ENCODE measurements at regions not wholly inside any gene's neighbourhood (a gene's known extent, or its start where the extent isn't known, plus 50 kb on each side); places are given as distances from the start of the nearest gene placed in this dataset.

- no peak for DNase-seq (ENCODE audit: low spot score)
Measured at GRCh38 chr11:33525789-33526188, 174.8 kb downstream of the C11orf91 start.

GRCh38 chr11:33521384-33521783 is 179.2 kb downstream of the C11orf91 start:
- Histone ChIP-seq H3K4me3 (no peak overlapping the region), H3K27me3 (replicated peaks; ENCODE audit: insufficient read depth) (no peaks in the 10 kb centered on the region), H3K4me1 (ENCODE audit: control insufficient read depth in 1 of 2, low read depth in 2 of 2) (no peaks in the 10 kb centered on the region), H3K9me3 (peaks cover 1% of the 10 kb centered on the region), H3K27ac (no peak overlapping the region), H3K36me3 (no peaks in the 10 kb centered on the region)
- no peak for ATAC-seq (ENCODE audit: insufficient number of reproducible peaks, low FRiP score, low read depth)
- no peak for DNase-seq (ENCODE audit: low spot score)
- no peak for TF ChIP-seq CTCF (IDR thresholded peaks at IDR 0.05)

More at GRCh38 chr11:33525789-33526188, 174.8 kb downstream of the C11orf91 start:
- H3K27ac ChIP-seq = no peak overlapping the region
- H3K9me3 ChIP-seq = peaks cover 7% of the 10 kb centered on the region
- ATAC-seq (ENCODE audit: insufficient number of reproducible peaks, low FRiP score, low read depth) = no peak
- H3K36me3 ChIP-seq = no peaks in the 10 kb centered on the region
- no peak for TF ChIP-seq CTCF (IDR thresholded peaks at IDR 0.05)
- no peaks in the 10 kb centered on the region for H3K4me1 ChIP-seq (ENCODE audit: control insufficient read depth in 1 of 2, low read depth in 2 of 2)
- no peak overlapping the region for H3K4me3 ChIP-seq
- H3K27me3 ChIP-seq (replicated peaks; ENCODE audit: insufficient read depth) = no peaks in the 10 kb centered on the region

- no peak for TF ChIP-seq CTCF (IDR thresholded peaks at IDR 0.05)
- no peak for ATAC-seq (ENCODE audit: insufficient number of reproducible peaks, low FRiP score, low read depth)
- Histone ChIP-seq H3K4me1 (ENCODE audit: control insufficient read depth in 1 of 2, low read depth in 2 of 2) (no peaks in the 10 kb centered on the region), H3K9me3 (no peaks in the 10 kb centered on the region), H3K27ac (no peak overlapping the region), H3K27me3 (replicated peaks; ENCODE audit: insufficient read depth) (no peaks in the 10 kb centered on the region), H3K4me3 (no peak overlapping the region), H3K36me3 (no peaks in the 10 kb centered on the region)
- no peak for DNase-seq (ENCODE audit: low spot score)
Measured at GRCh38 chr11:33520112-33520511, 180.5 kb downstream of the C11orf91 start.

- TF ChIP-seq CTCF (IDR thresholded peaks at IDR 0.05) = no peak
- Histone ChIP-seq H3K9me3 (no peaks in the 10 kb centered on the region), H3K4me3 (no peak overlapping the region), H3K36me3 (no peaks in the 10 kb centered on the region), H3K27me3 (replicated peaks; ENCODE audit: insufficient read depth) (no peaks in the 10 kb centered on the region), H3K27ac (no peak overlapping the region), H3K4me1 (ENCODE audit: control insufficient read depth in 1 of 2, low read depth in 2 of 2) (no peaks in the 10 kb centered on the region)
- DNase-seq (ENCODE audit: low spot score) (no peak), ATAC-seq (ENCODE audit: insufficient number of reproducible peaks, low FRiP score, low read depth) (no peak)
Measured at GRCh38 chr11:33515347-33515746, 185.3 kb downstream of the C11orf91 start.

GRCh38 chr11:33514079-33514925 is 186.3 kb downstream of the C11orf91 start:
- no peak for ATAC-seq (ENCODE audit: insufficient number of reproducible peaks, low FRiP score, low read depth)

More at GRCh38 chr11:33514079-33514925, 186.3 kb downstream of the C11orf91 start:
- H3K4me1 ChIP-seq (ENCODE audit: control insufficient read depth in 1 of 2, low read depth in 2 of 2) = no peaks in the 10 kb centered on the region
- no peaks in the 10 kb centered on the region for H3K27me3 ChIP-seq (replicated peaks; ENCODE audit: insufficient read depth)
- no peaks in the 10 kb centered on the region for H3K9me3 ChIP-seq
- no peaks in the 10 kb centered on the region for H3K36me3 ChIP-seq
- H3K4me3 ChIP-seq = no peak overlapping the region
- no peak for TF ChIP-seq CTCF (IDR thresholded peaks at IDR 0.05)
- H3K27ac ChIP-seq = no peak overlapping the region
- DNase-seq (ENCODE audit: low spot score) = no peak

All from thoracic aorta (tissue), 2 donors.